Fibroblast of lung (primary cell): ENCODE measurements at regions not wholly inside any gene's neighbourhood (a gene's known extent, or its start where the extent isn't known, plus 50 kb on each side); places are given as distances from the start of the nearest gene placed in this dataset.

Experiments used
- CTCF ChIP-seq, 2 donors: IDR thresholded peaks in 1 of 2; conservative IDR thresholded peaks in 1 of 2; 1 replicate in 1 of 2; 2 replicates in 1 of 2; pipeline ENCODE4 v1.5.1; 2011 to 2012; ENCODE audit warnings: low read length in 2 of 2, control low read depth in 1 of 2, inconsistent platforms in 1 of 2, low read depth in 1 of 2, mild to moderate bottlenecking in 1 of 2
- EZH2 ChIP-seq: IDR thresholded peaks from 2 replicates; pipeline ENCODE4 v1.5.1; 2012; ENCODE audit warnings: low read length, control low read depth, mild to moderate bottlenecking; ENCODE audit errors: missing control alignments

- no peak for TF ChIP-seq EZH2
- no peak for TF ChIP-seq CTCF (conservative IDR thresholded peaks at IDR 0.05 in 1 of 2, IDR thresholded peaks at IDR 0.05 in 1 of 2; ENCODE audit: low read depth in 1 of 2, low read length in 2 of 2)
Measured at GRCh38 chr13:58667096-58667495, 1035.6 kb downstream of the PCDH17 start.
